RKO (cell line): ENCODE measurements at regions not wholly inside any gene's neighbourhood (a gene's known extent, or its start where the extent isn't known, plus 50 kb on each side); places are given as distances from the start of the nearest gene placed in this dataset.

ENCODE experiments used
- DNase-seq: peaks from one replicate; pipeline ENCODE4 v3.0.0-alpha.2; 2016; ENCODE audit warnings: low spot score

DNA sequence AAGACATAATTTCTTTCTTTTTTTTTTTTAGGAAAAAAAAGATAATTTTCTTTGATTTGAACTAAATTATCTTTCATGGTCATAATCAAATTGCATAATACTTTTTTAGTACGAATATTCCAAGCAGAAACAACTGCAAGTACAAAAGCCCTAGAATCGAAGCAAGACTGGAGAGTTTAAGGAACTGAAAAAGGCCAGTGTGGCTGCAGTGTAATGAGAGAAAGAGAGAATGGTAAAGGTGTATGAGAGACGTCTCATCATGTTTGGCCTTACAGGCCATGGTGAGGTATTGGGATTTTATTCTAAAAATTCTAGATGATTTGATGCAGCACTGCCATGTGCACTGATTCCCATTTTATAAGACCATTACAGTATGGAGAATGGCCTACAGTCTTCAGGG lies 180.9 kb downstream of the SUCNR1 start:
- DNase-seq = no peak

DNA sequence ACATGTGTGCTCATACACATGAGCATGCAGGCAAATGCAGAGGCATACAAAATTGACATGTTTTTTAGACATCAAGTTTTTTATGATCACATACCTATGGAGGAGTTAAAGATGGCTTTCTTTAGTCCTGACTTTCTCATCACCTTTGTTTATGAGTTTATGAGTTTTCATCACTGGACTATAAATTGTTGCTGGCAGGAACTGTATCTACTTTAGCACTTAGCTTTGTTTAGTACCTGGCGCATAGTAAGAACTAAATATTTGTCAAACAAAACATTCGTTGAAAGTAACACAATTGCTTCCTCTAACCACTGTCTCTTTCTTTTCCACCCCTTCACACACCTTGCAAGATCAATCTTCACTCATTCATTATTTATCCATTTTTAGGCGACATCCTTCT lies 182.6 kb downstream of the SUCNR1 start:
- DNase-seq = no peak

DNA sequence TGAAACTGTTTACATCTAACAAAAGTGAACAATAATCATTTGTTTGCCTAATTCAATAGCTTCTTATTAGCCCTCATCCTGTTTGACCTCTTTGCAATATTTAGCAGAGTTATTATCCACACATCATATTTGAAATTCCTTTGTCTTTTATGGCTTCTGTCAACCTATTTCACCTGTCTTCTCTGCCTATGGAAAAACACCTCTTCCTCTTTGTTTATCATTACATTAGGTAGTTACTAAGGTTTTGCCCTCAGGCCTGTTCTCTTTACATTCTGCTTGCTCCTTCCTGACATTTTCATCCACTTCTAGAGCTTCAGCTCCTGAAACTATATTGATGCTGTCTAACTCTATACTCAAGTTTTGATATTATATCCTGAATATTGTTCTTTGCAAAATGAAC lies 183.0 kb downstream of the SUCNR1 start:
- no peak for DNase-seq

DNA sequence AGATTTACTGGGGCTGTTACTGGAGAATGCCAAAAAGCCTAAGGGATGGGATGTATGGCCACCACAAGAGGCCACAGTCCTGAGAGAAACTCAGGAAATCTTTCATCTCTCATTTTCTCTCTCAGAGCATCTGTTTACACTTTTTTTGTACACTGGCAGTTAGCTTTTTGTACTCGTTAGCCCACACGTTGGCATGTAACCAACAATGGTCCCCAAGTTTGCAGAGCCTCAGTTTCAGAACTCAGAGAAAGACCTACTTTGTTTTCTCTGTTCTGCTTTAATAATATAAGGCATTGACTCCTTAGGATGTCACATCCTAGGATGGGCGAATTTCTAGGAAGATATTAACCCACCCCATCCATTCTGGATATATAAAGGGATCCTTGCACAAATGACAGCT lies 183.5 kb downstream of the SUCNR1 start:
- DNase-seq = no peak

DNA sequence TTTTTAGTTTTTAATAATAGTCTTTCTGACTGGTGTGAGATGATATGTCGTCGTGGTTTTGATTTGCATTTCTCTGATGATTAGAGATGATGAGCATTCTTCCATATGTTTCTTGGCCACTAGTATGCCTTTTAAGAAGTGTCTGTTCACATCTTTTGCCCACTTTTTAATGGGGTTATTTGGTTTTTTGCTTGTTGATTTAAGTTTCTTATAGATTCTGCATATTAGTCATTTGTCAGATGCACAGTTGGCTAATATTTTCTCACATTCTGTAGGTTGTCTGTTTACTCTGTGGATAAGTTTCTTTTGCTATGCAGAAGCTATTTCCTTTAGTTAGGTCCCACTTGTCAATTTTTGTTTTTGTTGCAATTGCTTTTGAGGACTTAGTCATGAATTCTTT lies 185.4 kb downstream of the SUCNR1 start:
- no peak for DNase-seq

DNA sequence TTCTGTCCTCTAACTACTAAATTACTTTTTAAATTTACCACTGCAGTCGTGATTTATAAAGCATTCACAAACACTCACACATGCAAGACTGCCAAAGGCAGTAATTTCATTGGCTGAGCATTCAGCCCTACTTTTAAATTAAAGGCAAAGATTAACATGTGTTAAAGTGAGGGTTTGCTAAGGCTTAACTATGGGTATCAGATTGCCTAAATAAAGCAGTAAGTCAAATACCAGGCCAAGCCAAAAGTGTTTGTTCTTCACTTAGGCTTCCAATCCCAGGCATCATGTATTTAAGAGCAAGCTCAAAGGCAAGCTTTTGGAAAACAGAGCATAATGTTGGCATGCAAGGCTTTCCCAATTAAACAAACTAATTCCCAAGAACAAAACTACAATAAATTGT lies 187.3 kb downstream of the SUCNR1 start:
- no peak for DNase-seq

DNA sequence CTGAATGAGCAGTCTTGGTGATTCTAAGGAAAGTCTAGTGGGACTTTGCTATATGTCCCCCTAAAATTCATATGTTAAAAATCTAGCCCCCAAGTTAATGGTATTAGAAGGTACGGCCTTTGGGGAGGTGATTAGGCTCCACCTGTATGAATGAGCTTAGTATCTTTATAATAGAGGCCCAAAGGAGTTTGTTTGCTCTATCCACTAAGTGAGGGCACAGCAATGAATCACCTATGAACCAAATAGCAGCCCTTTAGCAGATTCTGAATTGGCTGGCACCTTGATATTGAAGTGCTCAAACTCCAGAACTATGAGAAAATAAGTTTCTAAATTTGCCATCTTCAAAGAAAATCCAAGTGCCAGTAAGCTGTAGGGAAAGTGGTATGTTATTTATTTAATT lies 187.9 kb downstream of the SUCNR1 start:
- no peak for DNase-seq

DNA sequence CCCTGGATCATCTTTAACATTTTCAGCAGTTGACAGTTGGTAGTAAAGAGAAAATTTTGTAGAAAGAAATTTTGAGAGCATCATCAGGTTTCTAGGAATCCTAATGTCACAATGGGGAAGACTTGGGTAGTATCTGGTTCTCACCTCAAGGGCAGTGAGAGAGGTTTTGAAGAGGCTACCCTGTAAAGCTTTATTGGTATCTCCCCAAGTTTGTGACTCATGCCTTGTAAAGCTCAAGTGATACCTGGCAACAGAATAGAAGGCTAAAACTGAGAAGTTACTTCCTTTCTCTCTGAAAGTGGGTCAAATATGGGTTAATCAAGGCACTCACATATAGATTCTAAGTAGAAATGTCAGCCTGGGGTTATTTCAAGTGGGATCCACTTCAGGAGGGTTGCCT lies 196.4 kb downstream of the SUCNR1 start:
- DNase-seq = peak; percentile 1

DNA sequence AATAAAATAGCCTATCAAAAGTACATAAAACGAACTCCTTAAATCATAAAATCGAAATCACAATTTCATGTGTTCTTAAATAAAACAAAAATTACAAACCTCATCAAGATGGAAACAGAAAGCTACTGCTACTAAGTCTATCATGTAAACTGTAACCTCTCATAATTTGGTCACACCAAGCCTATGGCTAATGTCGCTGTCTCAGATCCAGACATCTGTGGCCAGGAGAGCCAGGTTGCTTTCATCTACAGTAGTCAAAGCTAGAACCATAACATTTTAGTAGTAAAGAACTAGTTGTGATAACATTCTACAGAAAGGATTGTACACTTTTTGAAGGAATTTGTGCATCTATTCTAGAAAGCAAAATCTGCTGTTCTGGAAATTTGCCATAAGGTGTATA lies 197.4 kb upstream of the MBNL1 start:
- no peak for DNase-seq

DNA sequence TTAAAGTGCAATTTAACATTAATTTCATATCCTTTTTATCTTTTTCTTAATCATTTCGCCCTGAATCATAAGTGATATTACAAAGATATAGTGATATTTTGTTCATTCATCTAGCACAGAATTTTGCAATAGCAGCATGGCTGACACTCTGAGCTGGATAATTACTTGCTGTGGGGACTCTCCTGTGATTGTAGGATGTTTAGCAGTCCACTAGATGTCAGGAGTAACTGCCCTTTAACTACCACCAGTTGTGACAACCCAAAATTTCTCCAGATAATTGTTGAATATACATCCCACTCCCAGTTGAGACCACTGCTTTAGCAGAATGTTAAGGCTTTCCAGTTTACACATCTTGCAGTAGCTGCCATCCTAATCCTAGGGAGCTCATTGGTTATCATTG lies 196.8 kb upstream of the MBNL1 start:
- DNase-seq = peak; percentile 75

DNA sequence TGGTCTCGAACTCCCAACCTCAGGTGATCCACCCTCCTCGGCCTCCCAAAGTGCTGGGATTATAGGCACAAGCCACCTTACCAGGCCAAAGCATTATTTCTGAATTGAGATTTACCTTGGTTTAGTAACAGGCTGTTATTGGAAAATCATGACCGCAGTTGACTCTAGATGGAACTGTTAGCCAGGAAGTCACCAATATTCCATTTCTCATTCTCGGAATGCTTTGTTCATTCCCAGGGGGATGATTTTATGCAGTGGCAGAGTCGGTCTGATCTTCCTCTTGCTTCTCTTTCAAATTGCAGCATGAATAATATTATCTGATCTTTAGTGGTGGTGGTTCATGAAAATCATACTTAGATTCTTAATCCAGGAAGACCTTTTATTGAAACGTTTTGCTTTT lies 195.5 kb upstream of the MBNL1 start:
- DNase-seq = no peak

DNA sequence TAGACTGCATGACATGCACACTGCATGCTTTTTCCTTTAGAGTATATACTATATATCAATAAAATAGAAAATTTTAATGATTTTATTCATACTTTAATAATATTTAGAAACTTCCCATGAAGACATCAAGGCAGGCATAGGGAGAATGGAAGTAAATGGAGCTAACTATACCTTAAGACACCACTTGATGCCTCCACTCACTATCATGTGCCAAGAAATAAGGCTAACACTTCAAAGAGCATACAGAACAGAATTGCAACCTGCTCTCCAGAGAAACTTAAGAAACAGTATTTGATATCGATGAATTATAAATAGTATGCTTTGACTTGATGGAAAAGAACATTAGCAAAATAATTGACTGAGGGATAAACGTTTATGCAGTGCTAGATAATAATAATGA lies 192.6 kb upstream of the MBNL1 start:
- no peak for DNase-seq

DNA sequence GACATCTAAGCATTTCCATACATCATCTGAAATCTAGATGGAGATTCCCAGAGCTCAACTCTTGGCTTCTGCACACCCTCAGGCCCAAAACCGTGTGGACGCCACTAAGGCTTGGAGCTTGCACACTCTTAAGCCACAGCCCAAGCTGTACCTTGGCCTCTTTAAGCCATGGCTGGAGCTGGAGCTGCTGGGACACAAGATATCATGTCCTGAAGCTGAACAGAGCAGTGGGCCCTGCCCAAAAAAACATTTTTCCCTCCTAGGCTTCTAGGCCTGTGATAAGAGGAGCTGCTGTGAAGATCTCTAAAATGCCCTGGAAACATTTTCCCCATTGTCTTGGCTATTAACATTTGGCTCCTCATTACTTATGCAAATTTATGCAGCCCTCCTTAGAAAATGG lies 188.7 kb upstream of the MBNL1 start:
- DNase-seq = no peak

DNA sequence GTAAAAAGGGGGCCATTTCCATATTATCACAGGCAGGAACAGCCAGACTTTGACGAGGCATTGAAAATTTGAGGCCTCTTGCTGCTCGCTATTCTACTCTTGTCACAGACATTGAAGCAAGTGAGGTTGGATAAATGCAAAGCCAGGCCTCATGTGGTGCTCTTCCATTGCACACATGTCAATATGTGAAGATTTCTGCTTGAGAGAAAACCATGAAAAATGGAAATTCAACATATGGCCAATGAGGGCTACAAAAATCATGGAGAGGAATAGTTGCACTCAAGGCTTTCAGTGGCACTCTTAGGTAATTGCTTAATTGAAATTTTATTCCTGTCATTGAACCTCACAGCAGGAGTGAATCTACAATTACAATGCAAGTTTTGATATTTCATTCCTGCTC lies 185.6 kb upstream of the MBNL1 start:
- DNase-seq = no peak

DNA sequence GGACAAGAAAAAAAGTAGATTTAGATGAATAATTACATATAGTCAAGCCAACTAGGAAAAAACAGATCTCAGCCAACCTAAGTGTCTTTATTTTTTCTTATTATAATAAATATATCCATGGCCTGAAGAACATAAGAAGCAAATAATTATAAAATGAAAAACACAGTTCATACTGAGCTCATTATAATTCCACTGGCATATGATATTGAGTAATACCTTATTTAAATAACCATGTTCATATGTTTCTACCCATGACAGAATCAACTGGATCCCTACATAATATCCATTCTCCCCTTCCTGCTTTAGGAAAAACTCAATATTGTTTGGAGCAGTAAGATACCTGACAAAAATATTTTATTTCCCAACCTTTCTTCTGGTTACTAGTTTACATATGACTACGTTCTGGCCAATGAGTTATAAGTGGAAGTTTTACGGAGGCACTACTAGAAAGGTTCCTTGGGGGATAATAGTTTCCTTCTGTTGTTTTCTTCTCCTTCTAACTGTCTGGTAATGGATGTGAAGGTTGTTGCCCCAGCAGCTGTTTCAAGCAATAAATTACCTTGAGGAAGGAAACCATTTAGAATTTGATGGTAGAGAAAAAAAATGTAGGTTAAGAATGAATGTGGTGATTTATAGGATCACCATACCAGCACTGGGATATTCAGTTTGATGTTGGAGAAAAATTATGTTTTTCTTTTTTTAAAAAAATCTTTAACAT lies 184.1 kb upstream of the MBNL1 start:
- DNase-seq = no peak

DNA sequence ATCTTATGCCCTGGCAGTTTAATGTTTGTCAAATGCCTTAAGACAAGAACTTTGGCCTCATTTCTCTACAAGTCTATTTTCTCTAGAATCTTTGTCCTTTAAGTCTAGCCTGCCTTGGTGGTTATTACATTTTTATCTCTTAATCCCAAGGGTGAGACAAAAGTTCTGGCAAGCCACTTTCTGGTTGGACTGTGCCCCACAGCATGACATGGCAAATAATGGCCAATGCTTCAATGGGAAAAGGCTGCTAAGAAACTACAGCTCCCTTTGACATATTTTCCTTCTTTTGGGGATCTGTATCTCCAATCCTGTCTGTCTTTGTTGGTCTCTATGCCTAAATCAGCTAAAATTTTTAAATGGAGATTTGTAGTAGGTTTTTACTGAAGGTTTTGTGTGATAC lies 181.6 kb upstream of the MBNL1 start:
- DNase-seq = no peak

DNA sequence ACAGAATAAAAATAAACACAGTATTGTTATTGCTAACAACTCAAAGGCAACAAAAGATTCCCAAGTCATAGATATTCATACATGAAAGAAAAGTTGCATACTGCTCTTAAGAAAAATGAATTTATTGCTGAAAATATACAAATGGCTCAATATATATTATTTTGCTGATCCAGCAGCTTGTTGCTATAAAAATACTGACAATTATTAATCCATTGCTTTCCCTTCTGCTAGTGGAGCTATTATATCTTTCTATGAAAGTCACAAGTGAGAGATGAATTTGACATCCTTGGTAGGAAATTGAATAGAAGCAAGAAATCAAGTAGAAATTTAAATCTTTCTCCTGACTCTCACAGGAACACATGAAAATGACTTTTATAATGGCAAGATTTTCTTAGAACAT lies 179.2 kb upstream of the MBNL1 start:
- DNase-seq = no peak

DNA sequence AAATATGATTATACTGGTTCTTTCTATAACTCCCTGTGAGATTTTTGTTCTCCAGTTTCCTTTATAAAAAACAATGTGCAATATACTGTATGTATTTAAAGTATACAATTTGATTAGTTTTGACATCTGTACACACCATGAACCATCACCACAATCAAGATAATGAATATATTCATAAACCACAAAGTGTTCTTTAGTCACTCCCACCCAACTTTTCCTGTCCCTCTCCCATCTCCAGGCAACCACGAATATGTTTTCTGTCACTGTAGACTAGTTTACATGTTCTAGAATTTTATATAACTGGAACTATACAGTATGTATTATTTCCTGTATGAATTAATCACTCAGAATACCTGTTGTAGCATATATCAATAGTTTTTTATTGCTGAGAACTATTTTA lies 177.0 kb upstream of the MBNL1 start:
- no peak for DNase-seq

DNA sequence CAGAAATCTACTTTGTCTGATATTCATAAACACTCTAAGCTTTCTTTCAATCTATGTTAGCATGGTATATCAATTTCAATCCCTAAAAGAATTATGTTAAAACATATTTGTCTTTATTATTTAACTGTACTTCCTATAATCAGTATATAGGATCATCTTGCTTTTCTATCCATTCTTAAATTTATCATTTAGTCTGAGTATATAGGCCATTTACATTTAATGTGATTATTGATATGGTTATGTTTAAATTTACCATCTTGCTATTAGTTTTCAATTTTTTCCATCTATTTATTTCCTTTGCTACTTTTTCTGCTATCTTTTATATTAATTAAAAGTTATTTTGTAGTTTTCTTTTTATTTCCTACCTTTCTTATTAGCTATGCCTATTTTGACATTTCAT lies 174.8 kb upstream of the MBNL1 start:
- DNase-seq = no peak

DNA sequence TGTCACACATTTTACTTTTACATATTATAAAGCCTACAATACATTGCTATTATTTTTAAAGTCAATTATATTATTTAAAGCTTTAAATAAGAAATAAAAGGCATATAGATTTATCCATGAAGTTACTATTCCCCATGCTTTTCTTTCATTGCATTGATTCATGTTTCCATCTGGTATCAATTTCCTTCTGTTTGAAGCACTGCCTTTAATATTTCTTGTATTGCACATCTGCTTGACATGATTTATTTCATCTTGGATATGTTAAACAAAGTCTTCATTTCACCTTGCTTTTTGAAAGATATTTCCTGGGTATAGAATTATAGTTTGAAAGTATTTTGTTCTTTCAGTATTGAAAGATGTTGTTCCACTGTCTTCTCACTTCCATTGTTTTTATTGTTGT lies 174.3 kb upstream of the MBNL1 start:
- DNase-seq = no peak

DNA sequence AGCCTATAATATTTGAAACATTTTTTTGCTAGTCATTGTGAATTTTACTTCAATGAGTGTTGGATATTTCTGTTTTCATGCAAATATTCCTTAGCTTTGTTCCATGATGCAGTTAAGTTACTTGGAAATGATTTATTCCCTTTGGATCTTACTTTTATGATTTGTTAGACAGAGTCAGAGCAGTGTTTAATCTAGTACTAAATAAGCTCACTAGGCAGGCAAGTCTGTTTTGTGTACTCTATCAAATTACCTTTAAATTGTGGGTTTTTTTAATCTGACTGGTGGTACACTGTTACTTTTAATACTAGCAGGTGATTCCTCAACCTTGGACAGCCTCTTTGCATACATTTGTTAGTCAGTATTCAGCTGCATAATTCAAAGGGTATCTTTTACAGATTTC lies 173.3 kb upstream of the MBNL1 start:
- DNase-seq = no peak

DNA sequence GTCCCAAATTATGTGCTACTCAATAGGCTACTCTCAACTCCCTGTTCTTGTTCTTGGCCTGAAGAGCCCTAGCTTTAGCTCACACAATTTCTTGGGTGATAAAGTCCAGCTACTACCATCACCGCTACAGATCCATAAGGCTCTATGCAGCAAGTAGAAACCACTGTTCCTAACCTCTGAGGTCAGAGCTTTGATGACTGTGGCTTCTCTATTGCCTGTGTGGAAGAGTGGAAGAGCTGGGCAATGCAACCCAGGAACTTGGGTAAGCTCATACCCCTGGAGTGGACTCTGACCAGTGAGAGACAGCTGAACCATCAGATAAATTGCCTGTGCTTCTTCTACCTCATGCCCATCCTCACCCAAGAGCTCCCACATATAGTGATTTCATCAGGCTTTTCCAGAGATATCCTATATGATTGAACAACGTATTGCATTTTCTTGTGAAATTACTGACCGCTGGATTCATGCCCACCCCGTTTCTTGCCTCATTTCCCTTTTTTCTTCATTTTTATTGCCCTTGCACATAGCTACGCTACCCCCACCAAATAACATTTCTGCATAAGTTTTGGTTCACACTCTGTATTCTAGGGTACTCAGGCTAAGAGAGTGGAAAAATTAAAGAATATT lies 172.3 kb upstream of the MBNL1 start:
- DNase-seq = no peak

DNA sequence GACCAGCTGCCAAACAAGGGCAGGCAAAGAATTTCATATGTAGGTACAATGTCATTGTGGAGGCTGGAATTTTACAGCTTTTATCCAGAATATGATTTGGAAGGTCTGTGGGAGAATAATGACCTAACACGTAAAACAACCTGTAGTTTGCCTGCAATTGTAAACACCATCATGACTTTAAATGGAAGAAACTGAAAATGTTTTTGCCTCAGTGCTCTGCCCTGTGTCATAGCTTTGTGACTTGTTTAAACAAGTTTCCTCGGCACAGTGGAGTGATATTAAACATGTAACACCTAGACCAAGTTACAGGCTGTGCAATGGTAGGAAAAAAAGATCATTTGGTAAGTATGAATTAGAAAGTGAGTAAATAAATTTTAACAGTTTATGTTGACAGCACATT lies 171.6 kb upstream of the MBNL1 start:
- no peak for DNase-seq

DNA sequence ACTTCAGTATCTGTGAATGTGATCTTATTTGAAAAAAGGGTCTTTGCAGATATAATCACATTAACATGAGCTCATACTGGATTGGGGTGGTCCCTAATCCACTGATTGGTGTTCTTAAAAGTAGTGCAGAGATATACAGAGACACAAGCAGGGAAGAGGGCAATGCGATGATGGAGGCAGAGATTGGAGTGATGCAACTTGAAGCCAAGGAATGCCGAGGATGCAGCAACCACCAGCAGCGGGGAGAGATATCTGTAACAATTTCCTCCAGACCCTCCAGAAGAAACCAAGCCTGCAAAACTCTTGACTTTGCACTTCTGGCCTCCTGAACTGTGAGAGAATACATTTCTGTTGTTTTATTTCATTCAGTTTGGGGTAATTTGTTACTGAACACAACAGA lies 171.0 kb upstream of the MBNL1 start:
- DNase-seq = no peak
